Type B pancreatic cell (in vitro differentiated cells): ENCODE measurements at regions not wholly inside any gene's neighbourhood (a gene's known extent, or its start where the extent isn't known, plus 50 kb on each side); places are given as distances from the start of the nearest gene placed in this dataset.

Experiments used
- DNase-seq: peaks from one replicate; pipeline ENCODE4 v3.0.0; 2021; ENCODE audit warnings: mixed read lengths; ENCODE audit not compliant: unreplicated experiment; ENCODE audit errors: extremely low spot score
- H3K27ac Mint-ChIP-seq: 2 replicates; pipeline ENCODE4 v1.8.0; 2021; ENCODE audit warnings: mild to moderate bottlenecking, mixed read lengths
- H3K27me3 Mint-ChIP-seq: 2 replicates; pipeline ENCODE4 v1.8.0; 2021; ENCODE audit warnings: mixed read lengths
- H3K36me3 Mint-ChIP-seq: 2 replicates; pipeline ENCODE4 v1.8.0; 2021; ENCODE audit warnings: mixed read lengths
- H3K4me1 Mint-ChIP-seq: one replicate; pipeline ENCODE4 v1.8.0; 2021; ENCODE audit warnings: mixed read lengths; ENCODE audit not compliant: unreplicated experiment
- H3K4me3 Mint-ChIP-seq: 2 replicates; pipeline ENCODE4 v1.8.0; 2021; ENCODE audit warnings: mild to moderate bottlenecking, mixed read lengths
- H3K9me3 Mint-ChIP-seq: 2 replicates; pipeline ENCODE4 v1.8.0; 2021; ENCODE audit warnings: mixed read lengths
- CTCF ChIP-seq: fragments of 200-600 bp; sonication (generic); conservative IDR thresholded peaks from 2 replicates; pipeline ENCODE4 v1.5.0; 2021; ENCODE audit warnings: antibody characterized with exemption, mild to moderate bottlenecking

GRCh38 chr13:61777899-61778298 lies 362.2 kb upstream of the PCDH20 start:
- Mint-ChIP-seq H3K4me1 (no peaks in the 10 kb centered on the region), H3K9me3 (no peaks in the 10 kb centered on the region), H3K4me3 (no peak overlapping the region), H3K27ac (no peak overlapping the region), H3K27me3 (no peaks in the 10 kb centered on the region), H3K36me3 (no peaks in the 10 kb centered on the region)
- DNase-seq, result no peak
- TF ChIP-seq CTCF, result no peak

GRCh38 chr13:61777271-61777670 lies 361.6 kb upstream of the PCDH20 start:
- Mint-ChIP-seq H3K9me3 (no peaks in the 10 kb centered on the region), H3K4me1 (no peaks in the 10 kb centered on the region), H3K27ac (no peak overlapping the region), H3K27me3 (no peaks in the 10 kb centered on the region), H3K4me3 (no peak overlapping the region), H3K36me3 (no peaks in the 10 kb centered on the region)
- TF ChIP-seq CTCF, result no peak
- no peak for DNase-seq

- no peaks in the 10 kb centered on the region for H3K27me3 Mint-ChIP-seq
- no peak overlapping the region for H3K27ac Mint-ChIP-seq
- no peak overlapping the region for H3K4me3 Mint-ChIP-seq
Measured at GRCh38 chr13:61774903-61775302, 359.3 kb upstream of the PCDH20 start.

GRCh38 chr13:61770681-61771080 lies 355.0 kb upstream of the PCDH20 start:
- DNase-seq, result no peak
- Mint-ChIP-seq H3K27me3 (no peaks in the 10 kb centered on the region), H3K27ac (no peak overlapping the region), H3K36me3 (no peaks in the 10 kb centered on the region), H3K4me3 (no peak overlapping the region), H3K9me3 (no peaks in the 10 kb centered on the region), H3K4me1 (no peaks in the 10 kb centered on the region)
- no peak for TF ChIP-seq CTCF

More at GRCh38 chr13:61774903-61775302, 359.3 kb upstream of the PCDH20 start:
- H3K36me3 Mint-ChIP-seq, result no peaks in the 10 kb centered on the region
- H3K9me3 Mint-ChIP-seq, result no peaks in the 10 kb centered on the region
- no peak for DNase-seq
- TF ChIP-seq CTCF, result no peak
- H3K4me1 Mint-ChIP-seq, result no peaks in the 10 kb centered on the region

- Mint-ChIP-seq H3K27me3 (no peaks in the 10 kb centered on the region), H3K36me3 (no peaks in the 10 kb centered on the region), H3K9me3 (no peaks in the 10 kb centered on the region), H3K4me1 (no peaks in the 10 kb centered on the region), H3K27ac (no peak overlapping the region), H3K4me3 (no peak overlapping the region)
- TF ChIP-seq CTCF, result no peak
- DNase-seq, result no peak
Measured at GRCh38 chr13:61768175-61768574, 352.5 kb upstream of the PCDH20 start.

GRCh38 chr13:61766667-61767058 lies 351.0 kb upstream of the PCDH20 start:
- H3K27me3 Mint-ChIP-seq, result no peaks in the 10 kb centered on the region
- no peak overlapping the region for H3K27ac Mint-ChIP-seq
- H3K4me3 Mint-ChIP-seq, result no peak overlapping the region
- no peak for TF ChIP-seq CTCF
- no peaks in the 10 kb centered on the region for H3K4me1 Mint-ChIP-seq
- DNase-seq, result no peak
- no peaks in the 10 kb centered on the region for H3K36me3 Mint-ChIP-seq
- H3K9me3 Mint-ChIP-seq, result no peaks in the 10 kb centered on the region
